Urothelium cell line (cell line): ENCODE measurements at regions not wholly inside any gene's neighbourhood (a gene's known extent, or its start where the extent isn't known, plus 50 kb on each side); places are given as distances from the start of the nearest gene placed in this dataset.
"Not testable (repeated sequence)": the region's sequence is repeated elsewhere in the genome, so short reads cannot be mapped to it uniquely, and the experiment has no call there.

ENCODE experiments used
- DNase-seq: peaks from one replicate; pipeline ENCODE4 v3.0.0; 2011; ENCODE audit warnings: low spot score, mixed read lengths
- FAIRE-seq: peaks from 2 replicates; lab custom pipeline; 2011; peaks lifted over from hg19 to GRCh38; lab: Jason Lieb, UNC

DNA sequence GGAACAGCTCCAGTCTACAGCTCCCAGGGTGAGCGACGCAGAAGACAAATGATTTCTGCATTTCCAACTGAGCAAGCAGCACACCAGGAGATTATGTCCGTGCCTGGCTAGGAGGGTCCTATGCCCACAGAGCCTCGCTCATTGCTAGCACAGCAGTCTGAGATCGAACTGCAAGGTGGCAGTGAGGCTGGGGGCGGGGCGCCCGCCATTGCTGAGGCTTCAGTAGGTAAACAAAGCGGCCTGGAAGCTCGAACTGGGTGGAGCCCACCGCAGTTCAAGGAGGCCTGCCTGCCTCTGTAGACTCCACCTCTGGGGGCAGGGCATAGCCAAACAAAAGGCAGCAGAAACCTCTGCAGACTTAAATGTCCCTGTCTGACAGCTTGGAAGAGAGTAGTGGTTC lies 198.0 kb upstream of the DIAPH2 start:
- FAIRE-seq, DNase-seq: not testable (repeated sequence)

DNA sequence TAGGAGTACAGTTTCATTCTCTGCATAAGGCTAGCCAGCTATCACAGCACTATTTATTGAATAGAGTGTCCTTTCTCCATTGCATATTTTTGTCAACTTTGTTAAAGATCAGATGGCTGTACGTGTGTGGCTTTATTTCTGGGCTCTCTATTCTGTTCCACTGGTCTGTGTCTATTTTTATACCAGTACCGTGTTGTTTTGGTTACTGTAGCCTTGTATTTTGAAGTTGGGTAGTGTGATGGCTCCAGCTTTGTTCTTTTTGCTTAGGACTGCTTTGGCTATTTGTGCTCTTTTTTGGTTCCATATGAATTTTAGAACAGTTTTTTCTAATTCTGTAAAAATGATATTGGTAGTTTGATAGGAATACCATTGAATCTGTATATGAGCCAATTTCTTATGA lies 182.1 kb upstream of the DIAPH2 start:
- no peak for DNase-seq
- no peak for FAIRE-seq

DNA sequence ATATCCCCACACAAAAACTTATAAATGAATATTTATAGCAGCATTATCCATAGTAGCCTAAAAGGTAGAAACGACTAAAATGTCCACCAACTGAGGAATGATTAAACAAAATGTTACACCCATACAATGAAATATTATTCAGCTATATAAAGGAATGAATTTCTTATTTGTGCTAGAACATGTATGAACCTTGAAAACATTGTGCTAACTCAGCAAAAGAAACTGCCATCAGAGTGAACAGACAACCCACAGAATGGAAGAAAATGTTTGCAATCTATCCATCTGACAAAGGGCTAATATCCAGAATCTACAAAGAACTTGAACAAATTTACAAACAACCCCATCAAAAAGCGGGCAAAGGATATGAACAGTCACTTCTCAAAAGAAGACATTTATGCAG lies 155.3 kb upstream of the DIAPH2 start:
- not testable (repeated sequence) for FAIRE-seq

DNA sequence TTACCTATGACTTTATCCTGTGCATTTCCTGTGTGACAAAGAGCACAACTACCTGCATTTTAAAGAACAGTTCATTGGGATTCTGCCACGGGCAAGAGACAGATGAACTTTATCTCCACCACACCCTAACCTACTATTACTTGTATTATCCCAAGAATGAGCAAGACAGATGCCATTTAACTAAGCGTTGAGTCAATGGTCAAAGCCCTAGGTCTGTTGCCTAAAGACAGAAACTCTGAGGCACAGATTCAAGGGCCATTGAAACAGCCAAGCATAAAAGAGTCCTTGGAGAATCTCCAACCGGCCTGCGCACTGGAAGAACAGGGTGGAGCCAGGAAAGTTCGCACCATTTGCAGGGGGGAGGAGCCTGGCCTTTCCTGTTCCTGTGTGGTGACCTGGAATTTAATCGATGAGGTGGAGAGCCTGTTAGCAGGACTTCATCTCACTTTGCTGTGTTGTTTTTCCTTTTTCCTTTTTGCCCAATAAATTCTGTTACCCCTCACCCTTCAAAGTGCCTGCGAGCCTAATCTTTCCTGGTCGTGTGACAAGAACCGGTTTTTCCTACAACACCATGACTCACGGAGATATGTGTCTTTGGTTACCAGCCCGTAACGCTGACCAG lies 146.4 kb upstream of the DIAPH2 start:
- no peak for DNase-seq
- no peak for FAIRE-seq

More for the DNA sequence above, 155.3 kb upstream of the DIAPH2 start:
- DNase-seq, result not testable (repeated sequence)

DNA sequence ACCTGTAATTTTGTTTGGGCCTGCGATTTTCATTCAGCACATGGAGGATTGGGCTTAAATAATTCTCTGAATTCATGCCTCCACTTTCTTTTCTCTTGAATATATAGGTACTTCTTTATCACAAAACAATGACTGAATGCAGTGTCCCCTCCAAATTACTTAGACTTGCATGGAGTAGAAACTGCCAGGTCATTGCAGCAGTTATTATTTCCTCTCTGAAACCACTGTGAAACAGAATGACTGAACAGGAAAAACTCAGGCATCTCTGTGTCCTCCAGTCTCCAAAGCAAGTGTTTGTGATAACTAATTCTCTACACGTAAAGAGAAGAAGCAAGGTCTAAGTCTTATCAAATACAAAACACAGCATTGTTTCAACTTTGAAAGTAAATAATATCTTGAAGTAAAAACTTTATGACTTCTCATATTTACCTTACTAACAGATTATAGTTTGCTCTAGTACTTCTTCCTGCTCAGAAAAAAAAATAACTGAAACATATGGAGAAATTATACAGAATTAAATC lies 144.5 kb upstream of the DIAPH2 start:
- DNase-seq (no peak), FAIRE-seq (no peak)

DNA sequence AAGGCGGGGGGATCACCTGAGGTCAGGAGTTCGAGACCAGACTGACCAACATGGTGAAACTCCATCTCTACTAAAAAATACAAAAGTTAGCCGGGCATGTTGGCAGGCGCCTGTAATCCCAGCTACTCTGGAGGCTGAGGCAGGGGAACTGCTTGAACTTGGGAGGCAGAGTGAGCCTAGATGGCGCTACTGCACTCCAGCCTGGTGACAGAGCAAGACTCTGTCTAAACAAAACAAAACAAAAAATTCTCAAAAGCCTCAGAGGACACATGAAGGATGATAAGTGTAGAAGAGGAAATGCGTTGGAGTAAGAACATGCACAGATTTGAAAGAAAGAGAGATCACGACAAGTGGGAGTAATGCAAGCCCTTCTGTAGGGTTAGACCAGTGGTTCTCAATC lies 138.4 kb upstream of the DIAPH2 start:
- FAIRE-seq, DNase-seq: not testable (repeated sequence)

DNA sequence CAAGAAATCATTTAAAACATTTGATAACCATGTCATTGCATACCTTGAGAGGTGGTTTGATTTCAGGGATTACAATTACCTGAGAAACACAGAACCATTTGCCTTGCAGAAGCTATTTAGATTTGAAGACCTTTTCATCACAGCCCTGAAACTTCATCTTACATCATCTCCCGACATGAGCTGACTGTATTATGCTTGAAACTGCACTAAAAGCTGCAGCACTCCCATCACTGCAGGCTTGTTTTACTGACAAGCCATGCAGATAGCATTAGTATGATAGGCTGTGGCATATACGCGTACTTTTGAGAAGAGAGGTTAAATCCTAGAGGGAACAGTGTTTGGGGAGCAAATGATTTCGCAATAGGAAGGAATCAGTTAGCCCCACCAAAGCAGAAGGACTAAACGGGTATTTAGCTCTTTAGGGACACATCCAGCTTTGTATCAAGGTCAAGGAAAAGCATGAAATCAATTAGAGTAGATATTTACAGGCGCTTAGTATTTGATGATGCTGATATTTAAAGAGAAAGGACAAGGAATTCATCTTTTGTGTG lies 133.2 kb upstream of the DIAPH2 start:
- FAIRE-seq (no peak), DNase-seq (no peak)

DNA sequence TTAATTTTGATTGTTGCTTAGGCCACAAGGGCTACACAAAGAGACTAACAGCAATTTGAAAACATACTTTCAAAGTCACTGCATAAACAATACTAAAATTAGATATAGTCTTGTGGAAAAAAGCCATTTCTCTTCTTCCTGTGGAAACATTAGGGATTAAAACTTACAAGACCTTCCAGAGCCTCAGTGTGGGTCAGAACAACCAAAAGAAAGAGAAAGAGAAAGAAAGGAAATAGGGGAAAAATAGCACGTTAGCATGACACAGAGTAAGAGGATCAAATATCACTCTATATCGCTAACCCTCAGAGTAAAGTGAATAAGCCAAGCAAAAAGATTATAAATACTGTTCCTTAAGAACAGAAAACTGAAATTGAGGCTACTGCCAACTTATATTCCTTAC lies 127.8 kb upstream of the DIAPH2 start:
- FAIRE-seq (no peak), DNase-seq (no peak)

DNA sequence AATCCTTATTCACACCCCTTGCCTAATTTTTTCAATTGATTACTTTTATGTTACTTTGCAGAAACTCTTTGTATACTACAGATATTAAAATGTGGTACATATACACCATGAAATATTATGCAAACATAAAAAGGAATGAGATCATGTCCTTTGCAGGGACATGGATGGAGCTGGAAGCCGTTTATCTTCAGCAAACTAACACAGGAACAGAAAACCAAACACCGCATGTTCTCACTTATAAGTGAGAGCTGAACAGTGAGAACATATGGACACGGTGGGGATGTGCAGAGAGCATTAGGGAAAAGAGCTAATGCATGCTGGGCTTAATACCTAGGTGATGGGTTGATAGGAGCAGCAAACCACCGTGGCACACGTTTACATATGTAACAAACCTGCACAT lies 123.5 kb upstream of the DIAPH2 start:
- FAIRE-seq, DNase-seq: not testable (repeated sequence)

DNA sequence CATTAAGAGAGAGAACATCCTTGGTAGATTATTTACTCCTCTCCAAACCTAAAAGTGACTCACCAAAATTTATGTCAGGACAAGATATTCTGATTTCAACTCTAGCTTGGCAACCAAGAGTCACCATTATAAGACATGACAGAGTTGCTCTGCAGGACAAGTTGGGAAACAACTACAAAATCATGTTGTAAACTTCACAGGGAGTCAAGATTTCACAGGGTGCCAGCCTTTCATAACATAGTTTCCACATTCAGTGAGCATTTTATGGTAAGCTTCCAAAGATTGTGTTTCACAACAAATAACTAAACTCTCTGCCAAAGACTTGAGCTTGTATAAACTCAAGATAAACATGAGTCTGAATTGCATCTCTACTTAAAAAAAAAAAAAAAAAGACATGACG lies 121.0 kb upstream of the DIAPH2 start:
- DNase-seq (no peak), FAIRE-seq (no peak)

DNA sequence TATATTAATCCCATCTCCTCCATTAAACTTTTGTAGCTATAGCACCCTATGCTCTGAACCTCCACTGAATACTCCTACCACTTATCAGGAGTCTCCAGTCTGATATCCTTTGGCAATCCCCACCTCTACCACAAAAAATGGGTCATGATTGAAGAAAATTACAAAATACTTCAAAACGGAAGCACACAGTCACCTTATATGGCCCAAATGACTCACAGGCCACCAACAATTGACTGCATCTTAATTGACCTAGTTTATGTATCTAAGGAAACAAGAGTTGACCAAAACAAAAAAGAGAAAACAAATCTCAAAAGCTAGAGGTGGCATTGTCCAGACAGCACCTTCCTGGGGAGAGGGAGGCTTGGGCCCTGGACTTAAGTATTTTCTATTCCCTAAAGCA lies 120.0 kb upstream of the DIAPH2 start:
- DNase-seq (no peak), FAIRE-seq (no peak)

DNA sequence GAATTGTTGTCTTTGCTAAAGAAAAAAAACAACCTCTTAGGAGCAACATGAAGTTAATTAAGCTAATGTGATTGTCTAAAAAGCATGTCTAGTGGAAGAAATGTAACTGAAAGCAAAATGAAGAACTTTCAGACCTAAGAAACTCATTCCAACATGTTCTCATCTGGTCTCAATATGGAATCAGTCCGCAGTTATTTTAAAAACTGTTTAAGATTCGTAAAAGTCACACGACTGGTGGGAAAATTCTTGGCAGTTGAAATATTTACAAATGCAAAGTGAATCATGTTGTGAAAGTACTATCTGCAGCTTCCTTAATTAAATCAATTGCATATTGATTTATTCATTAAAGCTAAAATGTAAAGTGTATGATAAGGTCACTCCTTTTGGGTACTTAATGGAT lies 117.8 kb upstream of the DIAPH2 start:
- FAIRE-seq, result no peak
- no peak for DNase-seq

DNA sequence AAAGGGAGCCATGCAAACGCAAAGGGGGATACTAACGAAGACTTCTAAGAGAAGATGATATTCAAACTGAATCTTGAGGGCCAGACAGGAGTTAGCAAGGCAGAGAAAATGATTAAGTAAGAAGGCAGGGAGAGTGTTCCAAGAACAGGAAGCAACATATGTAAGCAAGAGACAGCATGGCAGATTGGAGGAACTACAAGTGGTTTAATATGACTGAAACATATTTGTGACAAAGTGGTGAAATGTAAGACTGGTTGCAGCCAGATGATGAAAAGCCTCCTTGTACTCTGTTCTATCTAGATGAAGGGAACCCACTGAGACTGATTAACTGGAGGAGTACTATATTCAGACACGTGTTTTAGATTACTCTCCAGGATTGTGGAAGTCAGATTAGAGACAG lies 116.6 kb upstream of the DIAPH2 start:
- no peak for FAIRE-seq
- no peak for DNase-seq

DNA sequence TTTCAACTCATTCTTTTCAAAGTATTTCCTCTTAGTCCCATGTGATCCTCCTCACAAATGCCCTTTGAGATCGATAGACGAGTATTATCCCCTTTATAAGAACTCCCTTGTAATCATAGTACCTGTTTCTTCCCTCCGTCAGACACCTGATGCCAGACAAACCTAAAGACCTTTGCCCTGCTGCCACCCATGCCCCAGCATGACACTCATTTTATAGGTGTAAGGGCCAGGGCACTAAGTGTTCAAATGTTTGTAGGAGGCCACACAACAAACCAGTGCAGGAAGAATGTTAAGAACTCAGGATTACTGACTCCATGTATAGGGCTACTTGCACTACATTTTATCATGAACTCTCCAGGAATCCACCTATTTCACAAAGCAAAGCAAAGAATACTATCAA lies 115.6 kb upstream of the DIAPH2 start:
- no peak for DNase-seq
- no peak for FAIRE-seq

DNA sequence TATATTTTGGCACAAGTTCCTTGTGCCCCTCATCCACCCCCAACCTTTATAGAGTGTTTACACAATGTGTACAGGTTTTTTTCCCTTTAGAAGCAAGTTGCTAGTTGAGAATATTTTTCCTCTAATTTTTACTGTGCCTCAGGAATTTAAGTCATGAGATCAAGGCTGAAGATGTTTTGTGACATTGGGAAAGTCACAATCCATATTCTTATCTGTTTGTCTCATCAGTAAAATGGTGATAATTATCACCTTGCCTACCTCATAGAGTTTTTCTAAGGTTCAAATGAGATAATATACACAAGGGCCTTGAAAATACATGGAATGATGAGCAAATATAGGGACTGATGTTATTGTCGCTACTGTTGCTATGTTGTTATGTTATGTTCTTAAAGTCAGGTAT lies 109.6 kb upstream of the DIAPH2 start:
- no peak for FAIRE-seq
- no peak for DNase-seq

DNA sequence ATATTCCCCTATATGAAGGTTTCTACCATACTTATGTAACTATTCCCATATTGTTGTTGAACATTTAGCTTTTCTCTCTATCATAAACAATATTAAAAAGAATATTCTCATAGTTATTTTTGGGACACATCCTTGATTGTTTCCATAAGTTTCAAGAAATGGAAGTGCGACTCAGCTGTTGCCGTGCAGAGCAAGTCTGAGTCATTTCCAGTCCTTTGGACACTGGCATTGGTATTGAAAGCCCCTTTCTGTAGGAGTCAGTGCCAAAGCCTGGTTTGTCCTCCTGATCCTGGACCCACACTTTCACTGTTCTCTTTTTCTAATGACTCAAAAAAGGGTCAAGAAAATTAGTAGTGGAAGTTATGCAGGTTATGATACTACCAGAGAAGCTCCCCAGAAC lies 108.3 kb upstream of the DIAPH2 start:
- FAIRE-seq (no peak), DNase-seq (no peak)

DNA sequence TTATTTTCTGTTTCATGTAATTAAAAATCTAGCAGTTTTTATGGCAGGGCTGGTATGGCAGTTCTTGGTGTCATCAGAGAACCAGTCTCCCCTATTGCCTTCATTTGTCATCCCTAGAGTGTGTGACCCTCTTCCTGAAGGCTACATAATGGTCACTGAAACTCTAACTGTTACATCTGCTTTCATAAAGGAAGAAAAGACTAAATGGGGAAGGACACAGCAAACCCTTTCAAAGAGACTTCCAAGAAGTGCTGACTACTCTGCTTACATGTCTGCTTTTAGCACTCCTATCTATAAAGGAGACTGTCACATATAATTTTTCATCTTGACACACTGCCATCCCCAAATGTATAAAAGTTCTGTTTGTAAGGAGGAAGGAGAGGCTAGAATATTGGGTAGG lies 105.9 kb upstream of the DIAPH2 start:
- DNase-seq, result no peak
- FAIRE-seq, result no peak

DNA sequence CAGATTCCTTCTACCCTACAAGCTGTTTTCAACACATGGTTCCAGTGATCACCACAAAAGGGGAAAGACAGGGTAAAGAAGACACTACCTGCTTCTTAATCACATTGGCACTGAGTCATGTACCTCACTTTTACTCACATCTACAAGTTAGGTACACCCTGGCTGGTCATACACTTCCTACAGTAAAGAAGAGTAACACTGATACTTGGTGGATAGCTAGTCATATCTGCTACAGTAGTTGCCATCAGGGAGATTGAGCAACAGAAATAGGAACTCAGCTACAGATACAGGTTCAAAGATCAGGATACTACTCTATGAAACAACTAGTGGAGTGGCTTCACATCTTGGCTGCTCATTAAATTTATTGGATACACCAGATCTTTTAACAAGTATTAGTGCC lies 105.4 kb upstream of the DIAPH2 start:
- FAIRE-seq, result no peak
- no peak for DNase-seq

DNA sequence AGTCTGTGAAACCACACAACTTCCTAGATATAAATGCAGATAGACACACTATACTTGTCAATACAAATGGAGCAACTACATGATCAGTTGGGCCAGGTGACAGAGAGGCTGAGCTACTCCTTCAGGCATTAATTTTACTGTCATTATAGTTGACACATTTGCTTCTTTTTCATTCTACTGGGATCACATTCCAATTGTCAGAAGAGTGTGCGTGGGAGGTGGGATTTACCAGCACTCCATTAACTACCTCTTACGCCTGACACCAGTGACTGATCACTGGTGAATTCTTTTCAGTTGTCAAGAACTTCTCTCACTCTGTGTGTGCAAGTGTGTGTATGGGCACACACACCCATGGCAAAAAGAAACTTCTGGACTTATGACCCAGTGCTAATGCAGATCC lies 94.2 kb upstream of the DIAPH2 start:
- no peak for DNase-seq
- FAIRE-seq, result no peak

DNA sequence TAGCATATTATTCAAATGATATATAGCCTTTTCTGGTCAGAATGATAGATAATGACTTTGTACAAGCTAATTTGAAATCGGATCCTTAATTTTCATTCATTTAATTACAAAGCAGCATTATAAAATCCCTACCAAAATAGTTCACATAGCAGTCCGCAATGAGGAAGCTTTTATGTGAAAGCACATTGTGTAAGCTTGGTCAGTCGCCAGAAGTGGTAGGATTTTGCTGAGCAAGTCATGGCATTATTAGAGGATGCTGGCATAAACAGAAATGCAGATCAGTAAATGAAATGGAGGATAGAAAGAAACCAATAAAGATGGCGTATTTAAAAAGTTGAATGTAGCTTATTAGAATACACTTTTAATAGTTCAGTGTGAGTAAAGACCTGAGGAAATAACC lies 93.2 kb upstream of the DIAPH2 start:
- FAIRE-seq (no peak), DNase-seq (no peak)

DNA sequence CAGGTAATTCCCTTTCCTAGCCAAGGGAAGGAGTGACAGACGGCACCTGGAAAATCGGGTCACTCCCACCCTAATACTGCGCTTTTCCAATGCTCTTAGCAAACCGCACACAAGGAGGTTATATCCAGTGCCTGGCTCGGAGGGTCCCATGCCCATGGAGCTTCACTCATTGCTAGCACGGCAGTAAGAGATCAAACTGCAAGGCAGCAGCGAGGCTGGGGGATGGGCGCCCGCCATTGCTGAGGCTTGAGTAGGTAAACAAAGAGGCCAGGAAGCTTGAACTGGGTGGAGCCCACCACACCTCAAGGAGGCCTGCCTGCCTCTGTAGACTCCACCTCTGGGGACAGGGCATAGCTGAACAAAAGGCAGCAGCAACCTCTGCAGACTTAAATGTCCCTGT lies 86.8 kb upstream of the DIAPH2 start:
- not testable (repeated sequence) for FAIRE-seq, DNase-seq

DNA sequence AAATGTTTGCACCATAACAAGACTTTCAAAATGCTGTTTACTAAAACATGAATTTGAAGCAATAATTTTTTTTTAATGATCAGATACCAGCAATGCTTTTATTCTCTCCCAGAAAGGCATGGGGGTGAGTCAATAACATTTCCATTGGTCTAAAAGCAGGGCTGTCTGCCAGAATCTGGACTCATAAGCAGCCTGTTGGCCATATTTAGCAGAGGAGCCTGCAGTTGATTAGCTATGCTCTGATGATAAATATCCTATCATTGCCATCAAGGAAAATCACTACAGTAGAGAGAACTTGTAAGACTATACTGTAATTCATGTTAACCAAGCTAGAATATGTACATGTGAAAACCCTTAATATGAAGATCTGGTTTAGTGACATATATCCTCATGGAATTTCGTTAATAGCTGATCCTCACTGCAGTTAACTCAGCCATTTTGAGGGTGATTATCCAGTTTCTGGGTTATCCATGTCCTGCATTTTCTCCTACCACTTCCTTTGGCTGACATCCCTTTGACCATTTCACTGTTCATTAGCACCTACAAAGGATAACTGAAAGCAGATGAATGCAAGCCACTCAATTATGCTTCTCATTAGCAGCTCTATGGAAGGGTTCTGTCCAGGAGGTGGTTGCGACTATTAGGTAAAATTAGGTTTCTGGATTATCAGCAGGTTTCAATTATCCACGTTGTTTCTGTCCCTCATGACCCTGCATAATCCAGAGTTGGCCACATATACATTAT lies 72.9 kb upstream of the DIAPH2 start:
- no peak for FAIRE-seq
- no peak for DNase-seq
